ENCODE measurements at regions not wholly inside any gene's neighbourhood (a gene's known extent, or its start where the extent isn't known, plus 50 kb on each side); places are given as distances from the start of the nearest gene placed in this dataset.

DNA sequence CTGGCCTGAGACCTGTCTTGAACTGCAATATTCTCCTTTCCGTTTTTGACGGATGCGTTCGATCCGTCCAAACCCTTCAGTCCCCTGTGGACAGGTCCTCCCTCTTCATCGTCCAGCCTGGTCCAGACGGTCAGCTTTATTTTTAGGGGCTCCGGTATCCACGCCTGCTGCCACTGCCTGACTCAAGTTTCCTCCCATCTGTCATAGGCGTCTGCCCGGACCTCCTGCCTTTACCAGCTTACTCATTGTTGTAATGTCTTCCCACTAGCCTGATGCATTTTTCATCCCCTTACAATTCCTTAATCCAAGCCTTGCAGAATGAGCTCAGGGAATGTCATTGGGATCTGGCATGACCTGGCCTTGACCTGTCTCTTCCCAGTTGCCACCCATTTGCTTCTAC is 145.8 kb downstream of the TENT4A start:
- no peak overlapping the region for H3K4me3 ChIP-seq (ENCODE audit: low read length)
- DNase-seq (ENCODE audit: low read depth): no peak
- TF ChIP-seq, protein P1, sequence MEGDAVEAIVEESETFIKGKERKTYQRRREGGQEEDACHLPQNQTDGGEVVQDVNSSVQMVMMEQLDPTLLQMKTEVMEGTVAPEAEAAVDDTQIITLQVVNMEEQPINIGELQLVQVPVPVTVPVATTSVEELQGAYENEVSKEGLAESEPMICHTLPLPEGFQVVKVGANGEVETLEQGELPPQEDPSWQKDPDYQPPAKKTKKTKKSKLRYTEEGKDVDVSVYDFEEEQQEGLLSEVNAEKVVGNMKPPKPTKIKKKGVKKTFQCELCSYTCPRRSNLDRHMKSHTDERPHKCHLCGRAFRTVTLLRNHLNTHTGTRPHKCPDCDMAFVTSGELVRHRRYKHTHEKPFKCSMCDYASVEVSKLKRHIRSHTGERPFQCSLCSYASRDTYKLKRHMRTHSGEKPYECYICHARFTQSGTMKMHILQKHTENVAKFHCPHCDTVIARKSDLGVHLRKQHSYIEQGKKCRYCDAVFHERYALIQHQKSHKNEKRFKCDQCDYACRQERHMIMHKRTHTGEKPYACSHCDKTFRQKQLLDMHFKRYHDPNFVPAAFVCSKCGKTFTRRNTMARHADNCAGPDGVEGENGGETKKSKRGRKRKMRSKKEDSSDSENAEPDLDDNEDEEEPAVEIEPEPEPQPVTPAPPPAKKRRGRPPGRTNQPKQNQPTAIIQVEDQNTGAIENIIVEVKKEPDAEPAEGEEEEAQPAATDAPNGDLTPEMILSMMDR (conservative IDR thresholded peaks at IDR 0.05; ENCODE audit: low read depth, low read length): no peak

DNA sequence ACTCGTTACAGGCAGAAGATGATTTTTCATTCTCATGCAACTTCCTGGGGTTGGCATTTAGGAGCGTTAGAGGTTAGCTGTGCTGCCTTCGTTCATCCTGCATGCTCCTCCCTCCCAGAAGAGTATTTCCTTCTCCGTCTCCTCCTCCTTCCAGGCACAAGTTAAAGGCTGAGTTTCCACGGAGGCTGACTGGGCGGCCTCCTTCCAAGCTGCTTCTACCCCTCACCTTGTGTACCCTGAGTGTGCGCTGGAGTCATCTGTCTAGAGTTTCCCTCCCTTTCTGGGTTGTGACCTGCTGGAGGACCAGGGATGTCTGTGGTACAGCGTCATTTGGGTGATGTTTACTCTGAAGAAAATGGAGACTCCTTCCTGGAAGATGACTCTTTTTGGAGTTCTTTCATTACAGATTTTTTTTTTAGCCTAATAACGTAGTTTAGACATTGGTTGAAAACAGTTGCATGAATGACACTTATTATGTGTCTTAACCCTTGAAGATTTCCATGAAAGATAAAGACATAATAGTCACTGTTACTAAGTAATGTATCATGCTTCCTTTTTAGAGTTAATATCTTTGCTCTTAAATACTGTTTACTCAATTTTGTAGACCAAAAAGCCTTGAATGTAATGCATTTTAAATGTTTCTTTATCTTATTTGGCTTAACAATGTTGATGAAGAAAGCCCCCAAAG is 146.9 kb downstream of the TENT4A start:
- no peak for DNase-seq (ENCODE audit: low read depth)
- TF ChIP-seq, protein P1 (conservative IDR thresholded peaks at IDR 0.05; ENCODE audit: low read depth, low read length): no peak
- no peak overlapping the region for H3K4me3 ChIP-seq (ENCODE audit: low read length)

DNA sequence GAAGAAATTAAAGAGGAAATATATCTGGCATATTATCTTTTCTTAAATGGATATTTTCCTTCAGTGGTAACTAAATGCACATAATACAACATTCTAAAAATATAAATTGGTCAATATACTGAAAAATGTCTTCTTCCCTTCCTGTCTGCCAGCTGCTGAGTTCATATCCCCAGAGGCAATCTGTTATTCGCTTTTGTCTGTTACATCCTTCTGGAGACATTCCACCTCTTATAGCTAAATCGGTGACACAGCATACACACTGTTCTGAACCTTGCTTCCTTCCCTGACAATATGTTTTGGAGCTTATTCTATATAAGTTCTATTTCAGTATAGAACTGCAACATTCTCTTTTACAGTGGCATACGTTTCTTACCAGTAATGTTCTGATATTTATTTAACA is 147.8 kb downstream of the TENT4A start:
- H3K4me3 ChIP-seq (ENCODE audit: low read length): no peak overlapping the region
- TF ChIP-seq, protein P1 (conservative IDR thresholded peaks at IDR 0.05; ENCODE audit: low read depth, low read length): no peak
- no peak for DNase-seq (ENCODE audit: low read depth)

DNA sequence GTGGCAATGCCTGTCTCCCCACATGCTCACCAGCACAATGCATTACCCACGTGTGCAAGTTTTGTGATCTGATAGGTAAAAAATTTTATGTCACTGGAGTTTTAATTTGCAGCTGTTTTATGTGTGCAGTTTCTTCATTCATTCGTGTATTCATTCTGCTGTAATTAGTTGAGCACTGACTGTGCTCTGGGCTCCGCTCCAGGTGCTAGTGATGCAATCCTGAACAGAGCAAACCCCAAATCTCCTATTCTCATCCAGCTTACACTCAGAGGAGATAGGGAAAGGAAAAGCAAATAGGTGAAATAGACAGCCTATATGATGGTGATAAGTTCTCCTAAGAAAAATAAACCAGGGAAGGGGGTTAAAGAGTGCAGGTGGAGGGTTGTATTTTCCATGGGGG is 148.4 kb downstream of the TENT4A start:
- TF ChIP-seq, protein P1 (conservative IDR thresholded peaks at IDR 0.05; ENCODE audit: low read depth, low read length): no peak
- H3K4me3 ChIP-seq (ENCODE audit: low read length): no peak overlapping the region
- no peak for DNase-seq (ENCODE audit: low read depth)

DNA sequence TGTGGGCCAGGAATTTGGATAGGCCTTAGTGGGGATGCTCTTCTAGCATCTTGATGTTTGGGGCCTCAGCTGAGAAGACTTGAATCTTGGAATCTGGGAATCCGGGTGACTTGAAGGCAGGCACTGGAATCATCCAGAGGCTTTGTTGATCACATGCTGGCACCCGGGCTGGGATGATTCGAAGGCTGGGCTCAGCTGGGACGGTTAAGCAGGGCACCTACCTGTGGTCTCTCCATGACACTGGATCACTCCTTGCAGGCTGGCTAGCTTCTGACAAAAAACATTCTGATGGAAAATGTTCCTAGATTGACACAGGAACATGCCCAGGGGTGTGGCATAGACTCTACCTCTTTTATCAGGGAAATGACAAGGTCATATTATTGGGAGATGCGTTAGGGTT is 149.1 kb downstream of the TENT4A start:
- TF ChIP-seq, protein P1 (conservative IDR thresholded peaks at IDR 0.05; ENCODE audit: low read depth, low read length): no peak
- no peak for DNase-seq (ENCODE audit: low read depth)
- no peak overlapping the region for H3K4me3 ChIP-seq (ENCODE audit: low read length)

DNA sequence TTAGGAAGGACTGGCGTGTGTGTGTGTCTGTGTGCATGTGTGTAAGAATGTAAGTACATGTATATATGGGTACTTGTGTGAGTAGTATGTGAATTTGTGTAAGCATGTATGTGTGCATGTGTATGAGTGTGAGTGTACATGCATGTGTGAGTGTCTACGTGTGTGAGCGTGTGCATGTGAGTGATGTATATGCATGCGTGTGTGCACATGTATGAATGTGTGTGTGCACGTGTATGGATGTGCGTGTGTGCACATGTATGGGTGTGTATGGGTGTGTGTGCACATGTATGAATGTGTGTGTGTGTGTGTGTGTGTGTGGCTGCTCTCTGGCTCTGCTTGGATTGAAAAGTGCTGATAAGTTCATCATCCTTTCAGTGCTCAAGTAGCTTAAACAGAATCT is 154.5 kb downstream of the TENT4A start:
- TF ChIP-seq, protein P1 (conservative IDR thresholded peaks at IDR 0.05; ENCODE audit: low read depth, low read length): no peak
- H3K4me3 ChIP-seq (ENCODE audit: low read length): no peak overlapping the region
- no peak for DNase-seq (ENCODE audit: low read depth)

DNA sequence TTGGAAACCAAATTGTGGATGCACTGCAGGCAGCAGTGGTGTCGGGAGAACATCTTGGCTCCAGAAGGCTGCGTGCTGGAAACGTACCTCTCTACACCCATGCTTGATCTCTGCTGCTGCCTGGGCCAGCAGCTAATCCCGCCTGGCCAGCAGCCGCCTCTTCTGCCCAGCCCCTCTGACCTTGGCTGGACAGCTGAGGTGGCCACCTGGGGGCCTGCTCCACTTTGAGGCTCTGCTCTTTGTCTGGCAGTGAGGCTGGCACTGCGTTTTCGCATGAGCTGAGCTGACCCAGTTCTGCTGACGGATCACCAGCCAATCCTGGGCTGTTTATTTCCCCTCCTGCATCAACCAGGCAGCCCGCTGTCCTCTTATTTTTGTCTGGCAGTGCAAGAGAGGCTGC is 154.9 kb downstream of the TENT4A start:
- H3K4me3 ChIP-seq (ENCODE audit: low read length): no peak overlapping the region
- TF ChIP-seq, protein P1 (conservative IDR thresholded peaks at IDR 0.05; ENCODE audit: low read depth, low read length): no peak
- DNase-seq (ENCODE audit: low read depth): no peak
